Fibroblast of the conjunctiva (primary cell): ENCODE measurements at regions not wholly inside any gene's neighbourhood (a gene's known extent, or its start where the extent isn't known, plus 50 kb on each side); places are given as distances from the start of the nearest gene placed in this dataset.

ENCODE experiments used
- DNase-seq: peaks from one replicate; pipeline ENCODE4 v3.0.0-alpha.2; 2010; ENCODE audit warnings: low read depth

GRCh38 chr5:12248831-12249230, 344.6 kb upstream of the CTNND2 start:
- no peak for DNase-seq

GRCh38 chr5:12246036-12246435, 341.8 kb upstream of the CTNND2 start:
- DNase-seq, result no peak

GRCh38 chr5:12245429-12245828, 341.2 kb upstream of the CTNND2 start:
- no peak for DNase-seq

- no peak for DNase-seq
These were observed 339.0 kb upstream of the CTNND2 start for GRCh38 chr5:12242950-12243888.

GRCh38 chr5:12237837-12238575, 333.8 kb upstream of the CTNND2 start:
- no peak for DNase-seq

- no peak for DNase-seq
These were observed 326.4 kb upstream of the CTNND2 start for GRCh38 chr5:12230659-12231058.

DNA sequence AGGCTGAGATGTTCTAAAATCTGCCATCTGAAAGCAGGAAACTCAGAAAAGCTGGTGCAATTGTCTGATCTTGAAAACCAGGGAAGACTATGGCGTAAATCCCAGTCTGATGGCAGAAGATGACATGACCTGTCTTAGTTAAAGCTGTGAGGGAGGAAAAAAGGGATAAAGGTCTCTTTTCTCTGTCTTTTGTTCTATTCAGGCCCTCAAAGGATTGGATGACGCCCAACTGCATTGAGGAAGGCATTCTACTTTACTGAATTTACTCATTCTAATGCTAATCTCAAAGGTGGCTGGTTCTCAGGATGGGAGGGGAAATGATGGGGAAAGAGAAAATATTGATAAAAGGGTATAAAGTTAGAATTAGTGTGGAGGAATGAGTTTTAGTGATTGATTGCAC, 312.8 kb upstream of the CTNND2 start:
- DNase-seq, result no peak

- DNase-seq, result no peak
These were observed 310.2 kb upstream of the CTNND2 start for GRCh38 chr5:12214267-12215015.

DNA sequence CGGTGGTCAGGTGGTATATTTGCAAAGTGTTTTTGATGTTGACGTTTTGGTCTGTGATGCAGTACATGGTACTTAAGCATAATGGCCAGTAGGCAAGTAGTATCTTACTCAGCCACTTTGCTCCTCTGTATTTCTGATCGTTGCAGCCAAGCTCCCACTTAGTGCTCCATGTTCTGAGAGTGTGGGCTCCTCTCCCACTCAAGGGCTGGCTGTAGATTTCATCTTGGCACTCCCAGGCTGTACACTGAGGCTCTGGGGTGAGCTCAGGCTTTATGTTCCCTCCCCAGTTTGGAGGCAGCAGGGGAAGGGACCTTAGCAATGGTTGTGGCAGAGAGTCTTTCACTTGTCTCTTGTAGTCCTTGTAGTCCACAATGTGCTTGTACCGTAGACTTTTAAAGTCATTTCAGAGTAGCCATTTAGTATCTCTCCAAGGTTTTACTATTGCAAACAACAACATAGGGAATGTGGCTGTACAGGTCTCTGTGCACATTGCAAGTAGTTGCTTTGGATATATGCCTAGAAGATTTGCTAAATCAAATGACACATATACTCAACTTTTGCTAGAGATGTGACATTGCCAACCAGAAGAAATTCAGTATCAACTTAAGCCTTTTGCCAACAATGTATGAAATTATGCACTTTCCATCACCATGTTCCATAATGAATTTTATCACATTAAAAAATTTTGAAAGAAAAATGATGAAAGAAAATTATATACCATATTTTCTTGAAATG, 304.3 kb upstream of the CTNND2 start:
- DNase-seq, result no peak

DNA sequence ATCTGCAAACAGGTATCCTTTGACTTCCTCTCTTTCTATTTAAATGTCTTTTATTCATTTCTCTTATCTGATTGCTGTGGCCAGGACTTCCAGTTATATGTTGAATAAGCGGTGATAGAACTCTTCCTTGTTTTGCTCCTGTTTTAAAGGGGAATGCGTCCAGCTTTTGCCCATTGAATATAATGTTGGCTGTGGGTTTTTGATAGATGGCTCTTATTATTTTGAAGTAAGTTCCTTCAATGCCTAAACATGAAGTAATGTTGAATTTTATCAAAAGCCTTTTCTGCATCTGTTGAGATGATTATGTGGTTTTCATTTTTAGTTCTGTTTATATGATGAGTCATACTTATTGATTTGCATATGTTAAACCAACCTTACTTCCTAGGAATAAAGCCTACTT, 300.5 kb upstream of the CTNND2 start:
- no peak for DNase-seq

- no peak for DNase-seq
These were observed 289.3 kb upstream of the CTNND2 start for GRCh38 chr5:12193536-12193935.

GRCh38 chr5:12183003-12183402, 278.8 kb upstream of the CTNND2 start:
- DNase-seq, result no peak

- DNase-seq, result no peak
These were observed 273.6 kb upstream of the CTNND2 start for GRCh38 chr5:12177851-12178250.

DNA sequence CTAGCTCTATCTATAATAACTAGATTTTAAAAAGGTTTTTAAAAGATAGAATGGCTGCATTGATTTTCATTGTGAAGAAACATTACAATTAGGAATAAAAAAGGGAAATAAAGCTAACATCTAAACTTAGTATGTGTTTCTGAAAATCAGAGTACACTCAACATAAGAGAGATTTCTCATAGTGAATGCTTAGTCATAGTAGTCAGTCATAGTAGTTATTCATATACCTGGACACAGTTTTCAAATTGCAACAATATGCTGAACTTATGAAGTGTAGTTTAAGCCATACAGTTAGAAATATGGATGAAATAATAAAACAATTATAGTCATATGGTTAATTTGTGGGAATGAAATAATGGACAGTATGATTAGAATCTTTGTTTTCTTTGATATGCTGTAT, 273.0 kb upstream of the CTNND2 start:
- DNase-seq, result no peak

GRCh38 chr5:12175914-12176585, 271.8 kb upstream of the CTNND2 start:
- no peak for DNase-seq

- DNase-seq, result no peak
These were observed 270.5 kb upstream of the CTNND2 start for GRCh38 chr5:12174734-12175133.

DNA sequence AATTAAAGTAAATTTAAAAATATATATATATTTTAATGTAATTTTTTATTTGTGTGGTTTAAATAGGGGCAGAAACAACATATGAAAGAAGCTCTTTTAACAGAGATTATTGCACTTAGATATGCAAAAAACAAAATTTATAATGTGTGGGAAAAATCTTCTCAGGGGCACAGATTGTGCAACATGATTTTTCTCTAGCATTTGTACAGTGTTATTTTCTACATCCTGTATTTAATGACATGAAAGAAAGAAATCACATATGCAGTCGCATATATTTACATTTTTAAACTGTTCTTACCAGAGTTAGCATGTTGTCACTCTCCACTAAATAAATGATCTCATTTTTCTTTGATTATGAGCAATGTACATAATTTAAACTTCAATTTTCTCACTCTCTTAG, 265.3 kb upstream of the CTNND2 start:
- no peak for DNase-seq

DNA sequence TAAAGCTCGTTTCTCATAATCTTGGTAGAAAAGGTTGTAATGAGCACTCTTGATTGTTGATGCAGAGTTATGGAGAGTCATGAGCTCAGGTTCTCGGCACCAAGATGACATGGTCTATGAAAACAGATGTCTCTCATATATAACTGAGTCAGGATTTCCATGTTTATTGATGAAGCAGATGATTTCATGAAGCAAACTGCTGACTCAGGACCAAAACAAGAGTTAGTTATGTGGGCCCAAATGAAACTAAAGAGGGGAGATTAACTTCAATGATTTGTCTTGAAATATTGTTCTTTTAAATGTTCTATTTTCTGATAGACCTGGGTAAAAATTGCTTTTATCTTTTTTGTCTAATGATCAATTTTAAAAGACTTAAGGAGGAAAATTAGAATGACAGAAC, 258.6 kb upstream of the CTNND2 start:
- no peak for DNase-seq

DNA sequence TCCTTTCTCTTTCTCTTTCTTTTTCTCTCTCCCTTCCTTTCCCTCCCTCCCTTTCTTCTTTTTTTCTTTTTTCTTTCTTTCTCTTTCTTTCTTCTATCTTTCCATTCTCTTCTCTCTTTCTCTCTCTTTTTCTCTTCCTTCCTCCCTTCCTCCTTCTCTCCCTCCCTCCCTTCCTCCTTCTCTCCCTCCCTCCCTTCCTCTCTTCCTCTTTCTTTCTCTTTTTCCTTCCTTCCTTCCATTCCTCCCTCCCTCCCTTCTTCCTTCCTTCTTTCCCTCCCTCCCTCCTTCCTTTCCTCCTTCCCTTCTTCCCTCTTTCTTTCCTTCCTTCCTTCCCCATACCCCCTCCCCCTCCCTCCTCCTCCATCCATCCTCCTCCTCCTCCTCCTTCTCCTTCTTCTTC, 243.3 kb upstream of the CTNND2 start:
- no peak for DNase-seq

DNA sequence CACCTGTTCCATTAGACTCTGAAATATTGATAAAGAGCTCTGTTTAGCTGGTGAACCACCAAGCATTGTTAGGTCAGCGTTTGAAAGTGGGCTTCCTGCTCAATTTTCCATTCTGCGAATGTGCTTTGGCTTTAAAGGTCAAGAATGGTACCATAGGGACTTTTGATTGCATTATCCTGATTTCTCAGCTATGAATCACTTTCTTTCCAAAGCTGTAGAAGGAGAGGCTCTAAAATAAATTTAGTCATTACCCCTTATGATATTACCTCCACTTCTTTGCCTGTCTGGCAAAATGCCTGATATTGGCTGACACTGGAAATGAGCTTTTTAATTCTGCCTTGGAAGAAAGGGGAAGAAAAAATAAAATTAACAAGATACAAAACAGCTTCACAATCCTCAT, 237.2 kb upstream of the CTNND2 start:
- DNase-seq, result no peak

- DNase-seq, result no peak
These were observed 229.3 kb upstream of the CTNND2 start for GRCh38 chr5:12133520-12133919.
